HCT116 (cell line): ENCODE measurements at regions not wholly inside any gene's neighbourhood (a gene's known extent, or its start where the extent isn't known, plus 50 kb on each side); places are given as distances from the start of the nearest gene placed in this dataset.

Experiments used
- ATAC-seq: fragments of 200-7000 bp; cut with Tn5 transposase; 2 replicates; pipeline ENCODE4 v1.9.1; 2020; ENCODE audit warnings: mild to moderate bottlenecking, moderate library complexity
- BruUV-seq: library from RNA; stranded (reverse); fragments of 400-500 nt; replicated peaks from 2 replicates; lab custom pipeline; 2021; lab: Mats Ljungman, UMichigan
- CTCF ChIA-PET: fragments of 300-600 bp; sonication (Branson Sonifier 250); formaldehyde crosslinking; loops from one replicate; lab custom pipeline; 2021; ENCODE audit warnings: antibody characterized with exemption; lab: Charles Lee
- POLR2A ChIA-PET: fragments of 300-600, 350-600 bp; sonication (Branson Sonifier 250); formaldehyde crosslinking; loops from one replicate; lab custom pipeline; 2021; ENCODE audit warnings: antibody characterized with exemption; lab: Charles Lee
- RAD21 ChIA-PET, 2 experiments: fragments of 300-600 bp; sonication (Branson Sonifier 250); formaldehyde crosslinking; loops; one replicate each; lab custom pipeline; 2023; ENCODE audit warnings: low total read pairs in 2 of 2; ENCODE audit not compliant: uncharacterized antibody in 2 of 2, unreplicated experiment in 2 of 2, low non-redundant PET in 1 of 2; lab: Charles Lee
- DNase-seq: peaks from one replicate; pipeline ENCODE4 v3.0.0-alpha.2; 2010; ENCODE audit warnings: low read depth, low spot score
- H2AFZ ChIP-seq: fragments of 200-600 bp; shearing (Covaris generic), sonication (generic); 2 replicates; pipeline ENCODE4 v1.6.1; 2017; ENCODE audit warnings: low read depth, mixed run types, mixed read lengths, antibody characterized with exemption, low read length; ENCODE audit not compliant: poor library complexity, severe bottlenecking
- H3K27ac ChIP-seq: 2 replicates; pipeline ENCODE4 v1.5.1; 2012; ENCODE audit warnings: low read depth, low read length
- H3K27me3 ChIP-seq: fragments of 200-600 bp; sonication (generic); 2 replicates; pipeline ENCODE4 v1.6.1; 2016; ENCODE audit warnings: mixed run types, low read length, mixed read lengths; ENCODE audit not compliant: insufficient read depth
- H3K36me3 ChIP-seq, 2 experiments: fragments of 200-500 bp in 1 of 2; fragments of 200-600 bp in 1 of 2; sonication (Bioruptor generic) in 1 of 2; sonication (generic) in 1 of 2; 2 replicates each; pipeline versions ENCODE4 v1.5.1 to v1.6.1; 2014 to 2016; ENCODE audit warnings: low read length in 2 of 2, inconsistent platforms in 1 of 2, mixed read lengths in 1 of 2, mixed run types in 1 of 2; ENCODE audit not compliant: insufficient read depth in 2 of 2, control insufficient read depth in 1 of 2
- H3K4me1 ChIP-seq, 2 experiments: fragments of 200-600 bp in 1 of 2; sonication (generic) in 1 of 2; 2 replicates each; pipeline versions ENCODE4 v1.5.1 to v1.6.1; 2012 to 2017; ENCODE audit warnings: low read length in 2 of 2, inconsistent platforms in 1 of 2, mild to moderate bottlenecking in 1 of 2, mixed read lengths in 1 of 2, mixed run types in 1 of 2, moderate library complexity in 1 of 2; ENCODE audit not compliant: insufficient read depth in 2 of 2, control insufficient read depth in 1 of 2
- H3K4me2 ChIP-seq: fragments of 200-600 bp; sonication (generic); 2 replicates; pipeline ENCODE4 v1.6.1; 2017; ENCODE audit warnings: mixed run types, low read length, mixed read lengths
- H3K4me3 ChIP-seq, 2 experiments: fragments of 200-600 bp in 1 of 2; sonication (generic) in 1 of 2; replicated peaks in 1 of 2; 2 replicates each; pipeline ENCODE4 v1.5.1; 2011 to 2016; ENCODE audit warnings: low read length in 2 of 2, control low read depth in 1 of 2, low read depth in 1 of 2, mild to moderate bottlenecking in 1 of 2, mixed read lengths in 1 of 2, mixed run types in 1 of 2
- H3K79me2 ChIP-seq: fragments of 200-600 bp; sonication (generic); 2 replicates; pipeline ENCODE4 v1.6.1; 2017; ENCODE audit warnings: mild to moderate bottlenecking, mixed run types, low read length, moderate library complexity, mixed read lengths; ENCODE audit not compliant: insufficient read depth
- H3K9ac ChIP-seq: fragments of 200-600 bp; sonication (generic); 2 replicates; pipeline ENCODE4 v1.6.1; 2016; ENCODE audit warnings: low read length, mixed read lengths
- H3K9me2 ChIP-seq: fragments of 200-600 bp; sonication (generic), shearing (Covaris generic); 2 replicates; pipeline ENCODE4 v1.6.1; 2017; ENCODE audit warnings: mixed run types, mild to moderate bottlenecking, moderate library complexity; ENCODE audit not compliant: insufficient read depth
- H3K9me3 ChIP-seq, 2 experiments: fragments of 200-500 bp in 1 of 2; fragments of 200-600 bp in 1 of 2; sonication (Bioruptor generic) in 1 of 2; sonication (generic) in 1 of 2; 2 replicates each; pipeline ENCODE4 v1.6.1; 2014 to 2017; ENCODE audit warnings: low read length in 2 of 2, mixed read lengths in 2 of 2, inconsistent platforms in 1 of 2, low read depth in 1 of 2, mild to moderate bottlenecking in 1 of 2, mixed run types in 1 of 2, moderate library complexity in 1 of 2; ENCODE audit not compliant: control insufficient read depth in 1 of 2, insufficient read depth in 1 of 2
- H4K20me1 ChIP-seq: fragments of 200-600 bp; sonication (generic), shearing (Covaris generic); 2 replicates; pipeline ENCODE4 v1.6.1; 2017; ENCODE audit warnings: mixed run types, mild to moderate bottlenecking, moderate library complexity; ENCODE audit not compliant: insufficient read depth
- CBX3 ChIP-seq: IDR thresholded peaks from 2 replicates; pipeline ENCODE4 v1.6.1; 2012; ENCODE audit warnings: low read depth
- CEBPB ChIP-seq: IDR thresholded peaks from 2 replicates; pipeline ENCODE4 v1.6.1; 2012; ENCODE audit warnings: low read depth
- CTCF ChIP-seq, 3 experiments: fragments of 200-600 bp in 1 of 3; sonication (generic) in 1 of 3; IDR thresholded peaks in 2 of 3; conservative IDR thresholded peaks in 1 of 3; 2 replicates each; pipeline ENCODE4 v1.5.1; 2012 to 2017; ENCODE audit warnings: low read depth in 2 of 3, low read length in 2 of 3, antibody characterized with exemption in 1 of 3, borderline replicate concordance in 1 of 3, control low read depth in 1 of 3, mild to moderate bottlenecking in 1 of 3, mixed read lengths in 1 of 3, mixed run types in 1 of 3, moderate library complexity in 1 of 3; ENCODE audit not compliant: insufficient read depth in 1 of 3
- EGR1 ChIP-seq: IDR thresholded peaks from 2 replicates; pipeline ENCODE4 v1.6.1; 2012; ENCODE audit warnings: low read depth
- EZH2 ChIP-seq: fragments of 200-600 bp; sonication (generic); IDR thresholded peaks from 2 replicates; pipeline ENCODE4 v1.6.1; 2017; ENCODE audit warnings: antibody characterized with exemption, mixed run types
- POLR2A ChIP-seq: IDR thresholded peaks from 2 replicates; pipeline ENCODE4 v1.7.0; 2011; ENCODE audit warnings: borderline replicate concordance; ENCODE audit not compliant: insufficient read depth, insufficient read length; ENCODE audit errors: extremely low read depth
- POLR2AphosphoS5 ChIP-seq: IDR thresholded peaks from 2 replicates; pipeline ENCODE4 v1.6.1; 2011; ENCODE audit warnings: mild to moderate bottlenecking, low read depth, low read length, moderate library complexity
- RAD21 ChIP-seq: IDR thresholded peaks from 2 replicates; pipeline ENCODE4 v1.6.1; 2012; ENCODE audit warnings: low read depth, mild to moderate bottlenecking
- REST ChIP-seq: IDR thresholded peaks from 2 replicates; pipeline ENCODE4 v1.6.1; 2012; ENCODE audit warnings: low read depth
- SIN3A ChIP-seq: IDR thresholded peaks from 2 replicates; pipeline ENCODE4 v1.6.1; 2012; ENCODE audit warnings: low read depth
- ZBTB33 ChIP-seq: IDR thresholded peaks from 2 replicates; pipeline ENCODE4 v1.6.1; 2011; ENCODE audit warnings: mild to moderate bottlenecking, low read length, moderate library complexity; ENCODE audit not compliant: insufficient replicate concordance; ENCODE audit errors: extremely low read depth
- ZFX ChIP-seq: fragments of 450-650 bp; IDR thresholded peaks from 2 replicates; pipeline ENCODE4 v1.6.1; 2017
- ZNF274 ChIP-seq: fragments of 200-500 bp; sonication (Bioruptor generic); IDR thresholded peaks from 2 replicates; pipeline ENCODE4 v1.6.1; 2014; ENCODE audit warnings: mild to moderate bottlenecking, low read depth, low read length, inconsistent platforms
- intact Hi-C: fragments of 100-400 bp; cut with micrococcal nuclease; formaldehyde crosslinking; loops from 2 replicates; pipeline ENCODE4 v1.10.0; 2022

DNA sequence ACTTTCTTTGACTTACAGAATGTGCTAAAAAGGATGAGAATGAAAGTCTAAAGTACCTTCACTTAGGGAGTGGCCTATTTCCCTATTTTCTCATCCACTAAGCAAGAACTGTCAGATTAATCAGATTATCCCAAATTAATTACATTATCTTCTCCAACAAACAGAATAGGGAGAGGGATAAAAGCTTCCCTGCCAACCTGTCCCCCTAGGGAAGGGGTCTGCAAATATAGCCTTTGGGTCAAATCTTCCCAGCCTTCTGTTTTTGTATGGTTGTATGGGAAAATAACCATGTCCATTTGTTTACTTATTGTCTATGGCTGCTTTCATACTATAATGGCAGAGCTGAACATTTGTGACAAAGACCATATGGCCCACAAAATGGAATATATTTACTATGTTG is 57.1 kb upstream of the USP38 start:
- intact Hi-C loops = no loop called here
- Histone ChIP-seq H3K9me3 (no peaks in the 10 kb centered on the region), H3K36me3 (no peaks in the 10 kb centered on the region), H3K79me2 (no peaks in the 10 kb centered on the region), H3K4me2 (no peak overlapping the region), H3K9ac (no peak overlapping the region), H3K27me3 (no peaks in the 10 kb centered on the region), H4K20me1 (no peaks in the 10 kb centered on the region), H3K9me2 (no peaks in the 10 kb centered on the region), H3K4me1 (no peaks in the 10 kb centered on the region), H3K4me3 (no peak overlapping the region), H2AFZ (no peak overlapping the region), H3K27ac (no peak overlapping the region)
- POLR2A ChIA-PET = no interaction called here
- CTCF ChIA-PET = no interaction called here
- RAD21 ChIA-PET = no interaction called here
- TF ChIP-seq EGR1 (no peak), POLR2A (no peak), ZFX (no peak), CEBPB (no peak), CBX3 (no peak), POLR2AphosphoS5 (no peak), EZH2 (no peak), REST (no peak), ZNF274 (no peak), CTCF (IDR thresholded peaks at IDR 0.05 in 2 of 3, conservative IDR thresholded peaks at IDR 0.05 in 1 of 3; ENCODE audit: borderline replicate concordance in 1 of 3, insufficient read depth in 1 of 3, low read depth in 2 of 3, low read length in 2 of 3) (no peak), ZBTB33 (no peak), RAD21 (no peak), SIN3A (no peak)
- BruUV-seq = no TSS peak
- no peak for DNase-seq
- ATAC-seq = no peak
